B cell (primary cell): ENCODE measurements at regions not wholly inside any gene's neighbourhood (a gene's known extent, or its start where the extent isn't known, plus 50 kb on each side); places are given as distances from the start of the nearest gene placed in this dataset.

Experiments
- ATAC-seq: fragments of 200-7000 bp; cut with Tn5 transposase; one replicate; pipeline ENCODE4 v1.10.0; 2021; ENCODE audit warnings: low read depth, mild to moderate bottlenecking, moderate number of reproducible peaks, moderate library complexity
- CTCF ChIA-PET: fragments of 350-600 bp; sonication (Branson Sonifier 250); formaldehyde crosslinking; loops from one replicate; lab custom pipeline; 2021; ENCODE audit warnings: antibody characterized with exemption, inconsistent platforms; lab: Charles Lee
- POLR2A ChIA-PET: fragments of 350-600 bp; sonication (Branson Sonifier 250); formaldehyde crosslinking; loops from one replicate; lab custom pipeline; 2021; ENCODE audit warnings: antibody characterized with exemption; lab: Charles Lee
- DNase-seq: peaks from one replicate; pipeline ENCODE4 v3.0.0; 2013
- H2AFZ ChIP-seq: 2 replicates; pipeline ENCODE4 v1.6.1; 2012; ENCODE audit warnings: mild to moderate bottlenecking, low read depth, low read length; ENCODE audit not compliant: insufficient read depth, poor library complexity, severe bottlenecking
- H3K27ac ChIP-seq, 2 donors: 1 replicate in 1 of 2; 2 replicates in 1 of 2; pipeline ENCODE4 v1.5.1; 2012 to 2013; ENCODE audit warnings: low read length in 2 of 2, mild to moderate bottlenecking in 2 of 2, moderate library complexity in 1 of 2
- H3K27me3 ChIP-seq, 4 experiments: fragments of 200-600 bp in 1 of 4; sonication (generic) in 1 of 4; replicated peaks in 1 of 4; 1 replicate in 2 of 4; 2 replicates in 2 of 4; pipeline versions ENCODE4 v1.6.1 to v1.7.0; 2013 to 2016; ENCODE audit warnings: low read length in 3 of 4, mild to moderate bottlenecking in 2 of 4, mixed read lengths in 1 of 4, moderate library complexity in 1 of 4; ENCODE audit not compliant: insufficient read depth in 4 of 4, control insufficient read depth in 3 of 4; ENCODE audit errors: control extremely low read depth in 1 of 4
- H3K36me3 ChIP-seq, 2 experiments: replicated peaks in 1 of 2; 1 replicate in 1 of 2; 2 replicates in 1 of 2; pipeline versions ENCODE4 v1.6.1 to v1.7.1; 2013; ENCODE audit warnings: low read length in 1 of 2; ENCODE audit not compliant: insufficient read depth in 2 of 2, control insufficient read depth in 1 of 2; ENCODE audit errors: control extremely low read depth in 1 of 2, extremely low read depth in 1 of 2
- H3K4me1 ChIP-seq, 2 donors: fragments of 200-600 bp in 1 of 2; sonication (generic) in 1 of 2; 1 replicate in 1 of 2; 2 replicates in 1 of 2; pipeline versions ENCODE4 v1.5.1 to v1.6.1; 2013 to 2017; ENCODE audit warnings: low read length in 2 of 2; ENCODE audit not compliant: control insufficient read depth in 2 of 2, insufficient read depth in 2 of 2
- H3K4me2 ChIP-seq: replicated peaks from 2 replicates; pipeline ENCODE3; 2012; ENCODE audit warnings: mild to moderate bottlenecking, low read depth, low read length; ENCODE audit not compliant: poor library complexity, severe bottlenecking
- H3K4me3 ChIP-seq, 5 experiments: fragments of 200-600 bp in 1 of 5; sonication (generic) in 1 of 5; 1 replicate in 3 of 5; 2 replicates in 2 of 5; pipeline versions ENCODE4 v1.5.1 to v1.7.0; 2011 to 2016; ENCODE audit warnings: low read length in 4 of 5, mild to moderate bottlenecking in 4 of 5, low read depth in 2 of 5, control low read depth in 1 of 5, moderate library complexity in 1 of 5; ENCODE audit not compliant: insufficient read depth in 1 of 5; ENCODE audit errors: control extremely low read depth in 1 of 5, extremely low read depth in 1 of 5
- H3K79me2 ChIP-seq: fragments of 200-600 bp; sonication (generic); one replicate; pipeline ENCODE4 v1.6.0; 2016; ENCODE audit warnings: low read length; ENCODE audit not compliant: control insufficient read depth, insufficient read depth
- H3K9ac ChIP-seq: fragments of 200-600 bp; sonication (generic); 2 replicates; pipeline ENCODE4 v1.6.1; 2017; ENCODE audit warnings: mild to moderate bottlenecking, low read length, moderate library complexity
- H3K9me3 ChIP-seq, 3 donors: one replicate each; pipeline versions ENCODE4 v1.6.1 to v1.7.1; 2013; ENCODE audit warnings: low read length in 2 of 3; ENCODE audit not compliant: control insufficient read depth in 2 of 3, insufficient read depth in 1 of 3; ENCODE audit errors: control extremely low read depth in 1 of 3
- H4K20me1 ChIP-seq: 2 replicates; pipeline ENCODE4 v1.6.0; 2012; ENCODE audit warnings: mild to moderate bottlenecking, low read length; ENCODE audit not compliant: insufficient read depth, control insufficient read depth, poor library complexity, severe bottlenecking
- H3K27ac Mint-ChIP-seq: one replicate; pipeline ENCODE4 v1.8.0; 2021; ENCODE audit warnings: mixed read lengths
- H3K27me3 Mint-ChIP-seq: one replicate; pipeline ENCODE4 v1.8.0; 2021; ENCODE audit warnings: mixed read lengths
- H3K4me1 Mint-ChIP-seq: one replicate; pipeline ENCODE4 v1.8.0; 2021; ENCODE audit warnings: mixed read lengths
- H3K4me3 Mint-ChIP-seq: one replicate; pipeline ENCODE4 v1.8.0; 2021; ENCODE audit warnings: mixed read lengths
- H3K9me3 Mint-ChIP-seq: one replicate; pipeline ENCODE4 v1.8.0; 2022; ENCODE audit warnings: mixed read lengths; ENCODE audit not compliant: insufficient read depth
- EZH2 ChIP-seq: IDR thresholded peaks from 2 replicates; pipeline ENCODE4 v1.6.1; 2012; ENCODE audit warnings: borderline replicate concordance, low read depth, mild to moderate bottlenecking, moderate library complexity, low read length; ENCODE audit not compliant: insufficient read depth, poor library complexity, severe bottlenecking
- WGBS: methylation state at CpG from one replicate; pipeline ENCODE4 v1.1.5; 2013; ENCODE audit warnings: missing lambda C conversion rate; ENCODE audit not compliant: insufficient coverage; 5-methylcytosine and 5-hydroxymethylcytosine counted together
- intact Hi-C: fragments of 100-400 bp; cut with micrococcal nuclease; formaldehyde crosslinking; loops from one replicate; pipeline ENCODE4 v1.10.0; 2022
- TF ChIP-seq, protein P1 (sequence below): fragments of 200-600 bp; IDR thresholded peaks from one replicate; pipeline ENCODE4 v1.8.0; 2022; ENCODE audit warnings: antibody characterized with exemption, mild to moderate bottlenecking

DNA sequence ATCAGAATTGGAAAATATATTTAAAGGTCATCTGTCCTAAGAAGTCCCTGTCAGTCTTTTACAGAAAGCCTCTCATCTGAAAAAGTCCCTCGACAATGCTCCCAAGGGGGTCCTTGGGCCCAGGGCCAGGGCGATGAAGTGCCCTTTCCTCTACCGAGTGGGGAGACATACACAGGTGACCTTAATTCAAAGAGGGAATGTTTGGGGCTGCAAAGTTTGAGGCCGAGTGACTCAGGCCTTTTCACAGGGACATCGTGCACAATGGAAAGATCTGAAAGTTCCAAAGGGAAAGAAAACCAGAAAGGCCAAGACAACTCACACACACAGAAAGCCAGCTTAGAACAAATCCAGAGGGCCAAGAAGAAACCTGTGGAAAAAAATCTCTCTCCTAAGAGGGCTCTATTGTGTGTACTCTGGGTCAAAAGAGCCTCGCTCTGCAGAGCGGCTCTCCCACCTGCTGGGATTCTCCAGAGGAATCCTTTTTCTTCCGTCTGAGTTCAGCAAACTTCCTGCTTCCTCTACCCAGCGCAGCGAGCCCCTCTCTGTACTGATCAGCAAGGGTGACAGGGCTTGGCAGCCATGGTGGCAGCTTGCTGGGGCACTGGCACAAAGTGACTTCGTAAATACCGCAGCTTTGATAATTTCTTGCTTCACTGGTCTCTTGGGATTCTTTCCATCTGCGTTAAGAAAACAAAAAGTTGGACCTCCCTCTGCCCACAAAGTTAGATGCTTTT is 259.1 kb downstream of the OPA1 start:
- Mint-ChIP-seq H3K4me1 (peaks cover 3% of the 10 kb centered on the region), H3K9me3 (no peaks in the 10 kb centered on the region), H3K27me3 (no peaks in the 10 kb centered on the region), H3K27ac (no peak overlapping the region), H3K4me3 (no peak overlapping the region)
- peaks cover 0 to 3% (median 0%) of the 10 kb centered on the region in 3 donors for H3K9me3 ChIP-seq
- H3K27me3 ChIP-seq: peaks cover 0 to 3% (median 0%) of the 10 kb centered on the region in 4 experiments
- intact Hi-C loops: no loop called here
- no peaks in the 10 kb centered on the region for H3K79me2 ChIP-seq
- ChIA-PET POLR2A (no interaction called here), CTCF (no interaction called here)
- WGBS: 88% methylated on average over 7 of the region's 13 CpGs
- TF ChIP-seq EZH2: no peak
- TF ChIP-seq, protein P1, sequence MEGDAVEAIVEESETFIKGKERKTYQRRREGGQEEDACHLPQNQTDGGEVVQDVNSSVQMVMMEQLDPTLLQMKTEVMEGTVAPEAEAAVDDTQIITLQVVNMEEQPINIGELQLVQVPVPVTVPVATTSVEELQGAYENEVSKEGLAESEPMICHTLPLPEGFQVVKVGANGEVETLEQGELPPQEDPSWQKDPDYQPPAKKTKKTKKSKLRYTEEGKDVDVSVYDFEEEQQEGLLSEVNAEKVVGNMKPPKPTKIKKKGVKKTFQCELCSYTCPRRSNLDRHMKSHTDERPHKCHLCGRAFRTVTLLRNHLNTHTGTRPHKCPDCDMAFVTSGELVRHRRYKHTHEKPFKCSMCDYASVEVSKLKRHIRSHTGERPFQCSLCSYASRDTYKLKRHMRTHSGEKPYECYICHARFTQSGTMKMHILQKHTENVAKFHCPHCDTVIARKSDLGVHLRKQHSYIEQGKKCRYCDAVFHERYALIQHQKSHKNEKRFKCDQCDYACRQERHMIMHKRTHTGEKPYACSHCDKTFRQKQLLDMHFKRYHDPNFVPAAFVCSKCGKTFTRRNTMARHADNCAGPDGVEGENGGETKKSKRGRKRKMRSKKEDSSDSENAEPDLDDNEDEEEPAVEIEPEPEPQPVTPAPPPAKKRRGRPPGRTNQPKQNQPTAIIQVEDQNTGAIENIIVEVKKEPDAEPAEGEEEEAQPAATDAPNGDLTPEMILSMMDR: no peak
- ATAC-seq (no peak), DNase-seq (no peak)
- H3K4me1 ChIP-seq: no peaks in the 10 kb centered on the region
- no peak overlapping the region for H3K9ac ChIP-seq
- H3K36me3 ChIP-seq: no peaks in the 10 kb centered on the region
- no peak overlapping the region for H3K4me3 ChIP-seq
- no peaks in the 10 kb centered on the region for H4K20me1 ChIP-seq
- no peak overlapping the region for H2AFZ ChIP-seq
- H3K4me2 ChIP-seq: no peak overlapping the region
- no peak overlapping the region for H3K27ac ChIP-seq

DNA sequence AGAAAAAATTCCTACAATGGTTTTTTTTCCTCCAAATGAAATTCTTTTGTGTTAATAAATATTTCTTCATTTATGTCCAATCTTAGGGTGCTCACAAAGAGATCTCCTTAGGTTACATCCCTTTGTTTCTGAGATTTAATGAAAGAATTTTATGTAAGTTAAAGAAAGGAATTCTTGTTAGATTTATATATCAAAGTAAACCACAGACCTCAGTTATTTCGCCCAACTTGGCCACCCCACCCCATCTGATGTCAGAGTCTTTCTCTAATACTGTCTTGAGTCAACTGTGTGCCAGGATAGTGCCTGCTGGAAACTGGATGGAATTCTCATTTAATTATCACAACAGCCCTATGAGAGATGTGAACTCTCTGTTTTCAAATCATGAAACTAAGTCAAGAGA is 259.9 kb downstream of the OPA1 start:
- peaks cover 0 to 3% (median 0%) of the 10 kb centered on the region in 4 experiments for H3K27me3 ChIP-seq
- H3K9me3 ChIP-seq: peaks cover 0 to 1% (median 0%) of the 10 kb centered on the region in 3 donors
- no peaks in the 10 kb centered on the region for H3K4me1 ChIP-seq
- Mint-ChIP-seq H3K4me1 (peaks cover 3% of the 10 kb centered on the region), H3K27ac (no peak overlapping the region), H3K27me3 (no peaks in the 10 kb centered on the region), H3K9me3 (no peaks in the 10 kb centered on the region), H3K4me3 (no peak overlapping the region)
- no CpG with 5 or more reads among the region's 1 CpG for WGBS
- intact Hi-C loops: no loop called here
- no peak overlapping the region for H3K4me3 ChIP-seq
- H3K27ac ChIP-seq: no peak overlapping the region
- CTCF ChIA-PET: no interaction called here
- no peak overlapping the region for H2AFZ ChIP-seq
- H3K36me3 ChIP-seq: no peaks in the 10 kb centered on the region
- no peaks in the 10 kb centered on the region for H4K20me1 ChIP-seq
- H3K9ac ChIP-seq: no peak overlapping the region
- no peak for TF ChIP-seq EZH2
- TF ChIP-seq, protein P1: no peak
- POLR2A ChIA-PET: no interaction called here
- DNase-seq (no peak), ATAC-seq (no peak)
- H3K4me2 ChIP-seq: no peak overlapping the region
- no peaks in the 10 kb centered on the region for H3K79me2 ChIP-seq
